Sigmoid colon (tissue), 6 donors: ENCODE measurements at regions not wholly inside any gene's neighbourhood (a gene's known extent, or its start where the extent isn't known, plus 50 kb on each side); places are given as distances from the start of the nearest gene placed in this dataset.

Experiments
- DNase-seq: peaks from one replicate; pipeline ENCODE4 v3.0.0-alpha.2; 2019
- H3K27ac ChIP-seq, 4 donors: fragments of 200-600 bp; sonication (generic); one replicate each; pipeline ENCODE4 v1.5.1; 2016 to 2019; ENCODE audit warnings: mild to moderate bottlenecking in 1 of 4
- H3K27me3 ChIP-seq, 3 donors: fragments of 200-600 bp; sonication (generic); one replicate each; pipeline ENCODE4 v1.5.1; 2019; ENCODE audit warnings: mild to moderate bottlenecking in 1 of 3
- H3K36me3 ChIP-seq, 4 donors: fragments of 200-600 bp; sonication (generic); one replicate each; pipeline ENCODE4 v1.5.1; 2016 to 2019
- H3K4me1 ChIP-seq, 4 donors: fragments of 200-600 bp; sonication (generic); one replicate each; pipeline ENCODE4 v1.5.1; 2017 to 2019
- H3K4me3 ChIP-seq, 4 donors: fragments of 200-600 bp; sonication (generic); one replicate each; pipeline ENCODE4 v1.5.1; 2017 to 2019; ENCODE audit warnings: mild to moderate bottlenecking in 2 of 4, moderate library complexity in 1 of 4
- H3K9me3 ChIP-seq, 4 donors: fragments of 200-600 bp in 3 of 4; sonication (generic) in 3 of 4; one replicate each; pipeline versions ENCODE4 v1.5.1 to v1.6.1; 2013 to 2019
- CTCF ChIP-seq, 4 experiments: fragments of 450-650 bp in 3 of 4; fragments of 200-600 bp in 1 of 4; IDR thresholded peaks; one replicate each; pipeline ENCODE4 v1.5.1; 2016 to 2019; ENCODE audit warnings: antibody characterized with exemption in 4 of 4, mild to moderate bottlenecking in 3 of 4, moderate library complexity in 2 of 4
- EP300 ChIP-seq, 4 donors: sonication (generic); formaldehyde crosslinking; IDR thresholded peaks; one replicate each; pipeline ENCODE4 v1.6.1; 2017; ENCODE audit warnings: antibody characterized with exemption in 4 of 4
- POLR2A ChIP-seq, 2 donors: fragments of 450-650 bp; IDR thresholded peaks; one replicate each; pipeline ENCODE4 v1.6.1; 2016; ENCODE audit warnings: antibody characterized with exemption in 2 of 2, mild to moderate bottlenecking in 2 of 2, moderate library complexity in 2 of 2
- POLR2AphosphoS5 ChIP-seq, 4 donors: sonication (generic); formaldehyde crosslinking; IDR thresholded peaks; one replicate each; pipeline ENCODE4 v1.6.1; 2017; ENCODE audit warnings: antibody characterized with exemption in 4 of 4
- WGBS, 2 donors: extraction: QIAGEN DNeasy Blood & Tissue Kit; methylation state at CpG; one replicate each; pipeline ENCODE4 v1.1.7; 2013; 5-methylcytosine and 5-hydroxymethylcytosine counted together
- intact Hi-C: fragments of 100-400 bp; cut with DNase I; formaldehyde crosslinking; loops from one replicate; pipeline ENCODE4 v1.15.1; 2023
- donor health status: healthy with polysubstance abuse.
- donor health status: healthy.

- DNase-seq, result no peak
- peaks cover 0 to 11% (median 4%) of the 10 kb centered on the region in 4 donors for H3K4me1 ChIP-seq
- no peaks in the 10 kb centered on the region for H3K36me3 ChIP-seq
- 27 to 81% methylated on average over 2 of the region's 2 CpGs for WGBS, 2 donors
- TF ChIP-seq EP300 (IDR thresholded peaks at IDR 0.05), result no peak
- TF ChIP-seq CTCF (IDR thresholded peaks at IDR 0.05), result no peak
- TF ChIP-seq POLR2AphosphoS5 (IDR thresholded peaks at IDR 0.05), result no peak
- TF ChIP-seq POLR2A (IDR thresholded peaks at IDR 0.05), result no peak
- H3K9me3 ChIP-seq, result no peaks in the 10 kb centered on the region
- no peak overlapping the region for H3K4me3 ChIP-seq
- intact Hi-C loops, result no loop called here
- H3K27ac ChIP-seq, result no peak overlapping the region
- H3K27me3 ChIP-seq, result no peaks in the 10 kb centered on the region
Measured at GRCh38 chr4:181859439-181859838, 383.8 kb upstream of the TENM3 start.

GRCh38 chr4:181860157-181860556, 383.0 kb upstream of the TENM3 start:
- 13 to 69% methylated on average over 7 of the region's 7 CpGs for WGBS, 2 donors
- no peaks in the 10 kb centered on the region for H3K27me3 ChIP-seq
- H3K9me3 ChIP-seq, result no peaks in the 10 kb centered on the region
- H3K4me3 ChIP-seq, result no peak overlapping the region
- H3K27ac ChIP-seq, result no peak overlapping the region
- no peaks in the 10 kb centered on the region for H3K36me3 ChIP-seq
- no peak for DNase-seq
- TF ChIP-seq CTCF (IDR thresholded peaks at IDR 0.05), result no peak
- TF ChIP-seq POLR2A (IDR thresholded peaks at IDR 0.05), result no peak
- no peak for TF ChIP-seq EP300 (IDR thresholded peaks at IDR 0.05)
- TF ChIP-seq POLR2AphosphoS5 (IDR thresholded peaks at IDR 0.05), result no peak
- peaks cover 0 to 11% (median 4%) of the 10 kb centered on the region in 4 donors for H3K4me1 ChIP-seq
- intact Hi-C loops, result no loop called here

- Histone ChIP-seq H3K9me3 (no peaks in the 10 kb centered on the region), H3K4me3 (no peak overlapping the region), H3K27ac (no peak overlapping the region), H3K36me3 (no peaks in the 10 kb centered on the region), H3K27me3 (no peaks in the 10 kb centered on the region), H3K4me1 (peaks cover 0 to 11% (median 4%) of the 10 kb centered on the region in 4 donors)
- DNase-seq, result no peak
- TF ChIP-seq EP300 (IDR thresholded peaks at IDR 0.05) (no peak), POLR2AphosphoS5 (IDR thresholded peaks at IDR 0.05) (no peak), CTCF (IDR thresholded peaks at IDR 0.05) (no peak), POLR2A (IDR thresholded peaks at IDR 0.05) (no peak)
- WGBS, 2 donors, result 82 to 83% methylated on average over 4 of the region's 4 CpGs
- intact Hi-C loops, result no loop called here
Measured at GRCh38 chr4:181860668-181861067, 382.5 kb upstream of the TENM3 start.

- 85 to 89% methylated on average over 3 of the region's 3 CpGs for WGBS, 2 donors
- H3K4me3 ChIP-seq, result no peak overlapping the region
- H3K27me3 ChIP-seq, result no peaks in the 10 kb centered on the region
- H3K9me3 ChIP-seq, result no peaks in the 10 kb centered on the region
- H3K4me1 ChIP-seq, result peaks cover 0 to 11% (median 4%) of the 10 kb centered on the region in 4 donors
- H3K36me3 ChIP-seq, result no peaks in the 10 kb centered on the region
- no peak for TF ChIP-seq POLR2A (IDR thresholded peaks at IDR 0.05)
- DNase-seq, result no peak
- intact Hi-C loops, result no loop called here
- no peak overlapping the region for H3K27ac ChIP-seq
Measured at GRCh38 chr4:181863856-181864255, 379.3 kb upstream of the TENM3 start.

GRCh38 chr4:181870326-181870725, 372.9 kb upstream of the TENM3 start:
- intact Hi-C loops, result no loop called here
- no peaks in the 10 kb centered on the region for H3K36me3 ChIP-seq
- no peaks in the 10 kb centered on the region for H3K9me3 ChIP-seq
- H3K4me1 ChIP-seq, result no peaks in the 10 kb centered on the region
- H3K4me3 ChIP-seq, result no peak overlapping the region
- TF ChIP-seq POLR2AphosphoS5 (IDR thresholded peaks at IDR 0.05) (no peak), EP300 (IDR thresholded peaks at IDR 0.05) (no peak), POLR2A (IDR thresholded peaks at IDR 0.05) (no peak), CTCF (IDR thresholded peaks at IDR 0.05) (no peak)
- H3K27me3 ChIP-seq, result no peaks in the 10 kb centered on the region
- WGBS, 2 donors, result 68 to 71% methylated on average over 1 of the region's 1 CpG
- no peak for DNase-seq
- no peak overlapping the region for H3K27ac ChIP-seq
